ENCODE measurements at regions not wholly inside any gene's neighbourhood (a gene's known extent, or its start where the extent isn't known, plus 50 kb on each side); places are given as distances from the start of the nearest gene placed in this dataset.
A peak's percentile ranks its signal among the peaks of the same experiment; 100 is the strongest.

DNA sequence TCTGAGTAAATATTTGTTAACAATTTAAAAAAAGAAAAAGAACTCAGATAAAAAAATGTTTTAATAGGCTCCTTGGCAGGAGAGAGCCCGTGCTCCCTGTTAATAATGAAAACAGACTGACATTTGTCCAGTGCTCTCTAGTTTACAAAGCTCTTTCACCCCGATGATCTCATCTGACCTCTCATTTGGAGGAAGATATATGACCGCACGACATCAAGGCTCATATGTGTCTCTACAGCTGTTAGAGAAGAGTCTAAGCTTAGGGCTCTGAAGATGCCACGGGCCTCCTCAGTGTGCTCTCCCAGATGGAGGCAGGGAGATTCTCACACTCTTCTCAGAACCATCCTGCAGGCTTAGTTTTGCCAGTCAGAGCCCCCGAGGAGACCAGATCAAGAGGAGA lies 280.8 kb upstream of the IRX5 start:
- H3K9me3 Mint-ChIP-seq (ENCODE audit: unreplicated experiment): no peaks in the 10 kb centered on the region
- TF ChIP-seq, protein P1, sequence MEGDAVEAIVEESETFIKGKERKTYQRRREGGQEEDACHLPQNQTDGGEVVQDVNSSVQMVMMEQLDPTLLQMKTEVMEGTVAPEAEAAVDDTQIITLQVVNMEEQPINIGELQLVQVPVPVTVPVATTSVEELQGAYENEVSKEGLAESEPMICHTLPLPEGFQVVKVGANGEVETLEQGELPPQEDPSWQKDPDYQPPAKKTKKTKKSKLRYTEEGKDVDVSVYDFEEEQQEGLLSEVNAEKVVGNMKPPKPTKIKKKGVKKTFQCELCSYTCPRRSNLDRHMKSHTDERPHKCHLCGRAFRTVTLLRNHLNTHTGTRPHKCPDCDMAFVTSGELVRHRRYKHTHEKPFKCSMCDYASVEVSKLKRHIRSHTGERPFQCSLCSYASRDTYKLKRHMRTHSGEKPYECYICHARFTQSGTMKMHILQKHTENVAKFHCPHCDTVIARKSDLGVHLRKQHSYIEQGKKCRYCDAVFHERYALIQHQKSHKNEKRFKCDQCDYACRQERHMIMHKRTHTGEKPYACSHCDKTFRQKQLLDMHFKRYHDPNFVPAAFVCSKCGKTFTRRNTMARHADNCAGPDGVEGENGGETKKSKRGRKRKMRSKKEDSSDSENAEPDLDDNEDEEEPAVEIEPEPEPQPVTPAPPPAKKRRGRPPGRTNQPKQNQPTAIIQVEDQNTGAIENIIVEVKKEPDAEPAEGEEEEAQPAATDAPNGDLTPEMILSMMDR (IDR thresholded peaks at IDR 0.05; ENCODE audit: unreplicated experiment): no peak
- POLR2A ChIA-PET: interaction anchor here (3.0 to 8.8 kb wide), 2 partner anchors 277 to 286 kb away, joined by 25 to 190 read pairs; partner anchors contain the start of gene IRX5
- intact Hi-C loops (cut with micrococcal nuclease): loop anchor here (5.0 kb wide), 2 partner anchors 282 to 878 kb away; partner anchors contain the start of gene IRX5
- H3K36me3 Mint-ChIP-seq (ENCODE audit: insufficient read depth, unreplicated experiment): peaks cover 9% of the 10 kb centered on the region
- H3K4me1 Mint-ChIP-seq (ENCODE audit: insufficient read depth, unreplicated experiment): peaks cover 47% of the 10 kb centered on the region
- H3K27me3 Mint-ChIP-seq (ENCODE audit: insufficient read depth, unreplicated experiment): no peaks in the 10 kb centered on the region
- no peak for DNase-seq (ENCODE audit: unreplicated experiment)
- CTCF ChIA-PET: interaction anchor here (4.0 kb wide), 1 partner anchor 15 kb away, joined by 26 read pairs; no protein-coding TSS in a partner anchor
- BruUV-seq (replicated peaks): no TSS peak
- H3K4me3 Mint-ChIP-seq (ENCODE audit: unreplicated experiment): no peak overlapping the region
- peak overlapping the region; percentile 94 for H3K27ac Mint-ChIP-seq (ENCODE audit: low read depth, unreplicated experiment)

DNA sequence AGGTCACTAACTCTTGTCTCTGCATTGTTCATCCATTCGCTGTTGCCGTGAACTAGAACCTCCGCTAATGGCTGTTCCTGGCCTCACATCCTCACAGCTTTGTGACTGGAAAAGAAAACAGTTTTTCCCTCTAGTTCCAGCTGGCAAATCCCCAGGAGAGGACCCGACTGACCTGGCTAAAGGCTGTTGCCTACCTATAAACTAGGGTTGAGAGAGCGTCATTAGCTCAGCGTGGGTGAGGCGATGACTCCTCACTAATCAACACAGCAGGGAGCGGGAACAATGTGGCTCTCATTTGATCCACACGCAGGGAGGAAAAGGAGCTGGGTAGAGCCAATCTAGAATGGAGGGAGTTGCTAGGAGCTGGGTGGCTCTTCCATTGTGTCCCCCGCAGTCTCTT lies 282.1 kb upstream of the IRX5 start:
- POLR2A ChIA-PET: interaction anchor here (0.6 to 5.7 kb wide), 26 partner anchors 9 to 1979 kb away, joined by 3 to 148 read pairs (median 6); partner anchors contain the start of genes IRX3 and IRX5
- intact Hi-C loops (cut with micrococcal nuclease): loop anchor here (5.0 kb wide), 2 partner anchors 284 to 876 kb away; partner anchors contain the start of gene IRX5
- H3K9me3 Mint-ChIP-seq (ENCODE audit: unreplicated experiment): no peaks in the 10 kb centered on the region
- peak overlapping the region; percentile 67 for H3K4me3 Mint-ChIP-seq (ENCODE audit: unreplicated experiment)
- H3K36me3 Mint-ChIP-seq (ENCODE audit: insufficient read depth, unreplicated experiment): peaks cover 9% of the 10 kb centered on the region
- DNase-seq (ENCODE audit: unreplicated experiment): peak; percentile 96
- H3K27ac Mint-ChIP-seq (ENCODE audit: low read depth, unreplicated experiment): peak overlapping the region; percentile 94
- peaks cover 43% of the 10 kb centered on the region for H3K4me1 Mint-ChIP-seq (ENCODE audit: insufficient read depth, unreplicated experiment)
- TF ChIP-seq, protein P1 (IDR thresholded peaks at IDR 0.05; ENCODE audit: unreplicated experiment): no peak
- no peaks in the 10 kb centered on the region for H3K27me3 Mint-ChIP-seq (ENCODE audit: insufficient read depth, unreplicated experiment)
- no TSS peak for BruUV-seq (replicated peaks)
- CTCF ChIA-PET: interaction anchor here (0.6 to 4.0 kb wide), 9 partner anchors 8 to 467 kb away, joined by 3 to 26 read pairs (median 3); no protein-coding TSS in a partner anchor

DNA sequence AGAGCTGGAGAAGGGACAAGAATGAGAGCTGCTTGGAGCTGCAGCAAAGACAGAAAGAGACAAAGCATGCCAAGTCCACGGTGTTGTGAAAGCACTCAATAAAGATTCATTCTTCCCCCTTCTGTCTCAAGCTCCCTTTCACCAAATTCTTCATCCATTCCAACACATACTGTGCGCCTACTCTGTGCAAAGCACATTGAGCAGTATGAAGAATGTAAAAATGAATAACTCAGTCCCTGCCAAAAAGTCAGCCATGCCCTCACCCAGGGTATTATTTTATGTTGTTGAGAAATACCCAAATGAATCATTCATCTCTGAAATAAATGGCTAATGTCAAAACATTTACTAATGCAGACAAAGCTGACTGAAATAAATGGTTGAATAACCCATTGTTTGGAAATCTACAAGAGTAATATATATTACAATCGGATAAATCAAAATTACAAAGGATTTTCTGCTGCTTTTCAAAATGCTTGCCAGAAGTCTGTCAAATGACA lies 282.9 kb upstream of the IRX5 start:
- peaks cover 9% of the 10 kb centered on the region for H3K36me3 Mint-ChIP-seq (ENCODE audit: insufficient read depth, unreplicated experiment)
- H3K27ac Mint-ChIP-seq (ENCODE audit: low read depth, unreplicated experiment): peak overlapping the region; percentile 94
- peak overlapping the region; percentile 67 for H3K4me3 Mint-ChIP-seq (ENCODE audit: unreplicated experiment)
- CTCF ChIA-PET: interaction anchor here (0.6 to 4.0 kb wide), 10 partner anchors 9 to 755 kb away, joined by 3 to 26 read pairs (median 3); no protein-coding TSS in a partner anchor
- POLR2A ChIA-PET: interaction anchor here (0.6 to 5.7 kb wide), 28 partner anchors 10 to 921 kb away, joined by 3 to 148 read pairs (median 5); partner anchors contain the start of genes IRX3 and IRX5
- H3K27me3 Mint-ChIP-seq (ENCODE audit: insufficient read depth, unreplicated experiment): no peaks in the 10 kb centered on the region
- BruUV-seq (replicated peaks): no TSS peak
- H3K9me3 Mint-ChIP-seq (ENCODE audit: unreplicated experiment): no peaks in the 10 kb centered on the region
- TF ChIP-seq, protein P1 (IDR thresholded peaks at IDR 0.05; ENCODE audit: unreplicated experiment): no peak
- DNase-seq (ENCODE audit: unreplicated experiment): peak; percentile 91
- intact Hi-C loops (cut with micrococcal nuclease): loop anchor here (5.0 kb wide), 2 partner anchors 285 to 875 kb away; partner anchors contain the start of gene IRX5
- H3K4me1 Mint-ChIP-seq (ENCODE audit: insufficient read depth, unreplicated experiment): peaks cover 42% of the 10 kb centered on the region

DNA sequence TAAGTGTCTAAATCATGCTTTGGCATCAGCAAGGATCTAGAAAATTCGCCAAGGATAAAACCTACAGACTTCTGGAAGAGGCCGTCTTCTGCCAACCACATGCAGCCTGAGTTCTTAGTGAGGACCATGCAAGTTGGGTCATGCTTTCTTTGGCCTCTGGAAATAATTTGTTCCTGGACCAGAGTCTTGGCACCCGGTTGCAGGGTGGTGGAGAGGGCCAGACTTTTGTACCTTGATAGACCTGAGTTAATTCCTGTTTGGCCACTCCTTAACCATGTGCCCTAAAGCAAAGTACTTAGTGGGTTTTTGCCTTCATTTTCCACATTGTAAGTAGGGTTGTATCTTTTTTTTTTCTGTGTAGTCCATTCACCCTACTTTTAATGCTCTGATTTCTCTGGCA lies 283.4 kb upstream of the IRX5 start:
- Mint-ChIP-seq H3K9me3 (ENCODE audit: unreplicated experiment) (no peaks in the 10 kb centered on the region), H3K4me1 (ENCODE audit: insufficient read depth, unreplicated experiment) (peaks cover 42% of the 10 kb centered on the region), H3K27ac (ENCODE audit: low read depth, unreplicated experiment) (peak overlapping the region; percentile 94), H3K36me3 (ENCODE audit: insufficient read depth, unreplicated experiment) (peaks cover 9% of the 10 kb centered on the region), H3K4me3 (ENCODE audit: unreplicated experiment) (peak overlapping the region; percentile 67), H3K27me3 (ENCODE audit: insufficient read depth, unreplicated experiment) (no peaks in the 10 kb centered on the region)
- DNase-seq (ENCODE audit: unreplicated experiment): peak; percentile 93
- TF ChIP-seq, protein P1 (IDR thresholded peaks at IDR 0.05; ENCODE audit: unreplicated experiment): no peak
- ChIA-PET CTCF (interaction anchor here (0.7 to 4.0 kb wide), 8 partner anchors 9 to 755 kb away, joined by 3 to 26 read pairs (median 3); no protein-coding TSS in a partner anchor), POLR2A (interaction anchor here (0.6 to 5.7 kb wide), 24 partner anchors 9 to 922 kb away, joined by 3 to 148 read pairs (median 8); partner anchors contain the start of genes IRX3 and IRX5)
- no TSS peak for BruUV-seq (replicated peaks)
- intact Hi-C loops (cut with micrococcal nuclease): loop anchor here (5.0 kb wide), 2 partner anchors 285 to 875 kb away; partner anchors contain the start of gene IRX5
